ENCODE measurements at regions not wholly inside any gene's neighbourhood (a gene's known extent, or its start where the extent isn't known, plus 50 kb on each side); places are given as distances from the start of the nearest gene placed in this dataset.

- no peak overlapping the region for H3K4me3 ChIP-seq (ENCODE audit: low read depth, low read length, poor library complexity, severe bottlenecking)
- no peaks in the 10 kb centered on the region for H3K36me3 ChIP-seq (ENCODE audit: insufficient read depth, low read length)
- no peaks in the 10 kb centered on the region for H3K4me1 ChIP-seq (ENCODE audit: insufficient read depth, low read length, poor library complexity, severe bottlenecking)
- no TSS peak for BruUV-seq (replicated peaks)
- no peak overlapping the region for H3K27ac ChIP-seq (ENCODE audit: low read depth, low read length, poor library complexity, severe bottlenecking)
- ChIA-PET CTCF (ENCODE audit: unreplicated experiment) (no interaction called here), POLR2A (no interaction called here)
- no peak overlapping the region for H3K4me2 ChIP-seq (ENCODE audit: low read length)
- no peaks in the 10 kb centered on the region for H4K20me1 ChIP-seq (ENCODE audit: insufficient read depth, low read length)
- no peaks in the 10 kb centered on the region for H3K9me2 ChIP-seq (ENCODE audit: insufficient read depth, low read length)
- H3K9me3 ChIP-seq (ENCODE audit: low read length), result no peaks in the 10 kb centered on the region
- no peak overlapping the region for H2AFZ ChIP-seq (ENCODE audit: low read length)
- intact Hi-C loops (cut with micrococcal nuclease; ENCODE audit: unreplicated experiment), result no loop called here
- H3K79me2 ChIP-seq (ENCODE audit: insufficient read depth, low read depth, low read length), result no peaks in the 10 kb centered on the region
- TF ChIP-seq EZH2phosphoT487 (IDR thresholded peaks at IDR 0.05; ENCODE audit: borderline replicate concordance, low read depth, low read length) (no peak), CTCF (conservative IDR thresholded peaks at IDR 0.05; ENCODE audit: low read length) (no peak)
- no peak for DNase-seq (ENCODE audit: low spot score)
These were observed 387.8 kb upstream of the CDH7 start for GRCh38 chr18:65363011-65363410.

GRCh38 chr18:65359479-65359878, 391.3 kb upstream of the CDH7 start:
- H3K79me2 ChIP-seq (ENCODE audit: insufficient read depth, low read depth, low read length), result no peaks in the 10 kb centered on the region
- TF ChIP-seq CTCF (conservative IDR thresholded peaks at IDR 0.05; ENCODE audit: low read length) (no peak), EZH2phosphoT487 (IDR thresholded peaks at IDR 0.05; ENCODE audit: borderline replicate concordance, low read depth, low read length) (no peak)
- no peaks in the 10 kb centered on the region for H3K4me1 ChIP-seq (ENCODE audit: insufficient read depth, low read length, poor library complexity, severe bottlenecking)
- no peaks in the 10 kb centered on the region for H4K20me1 ChIP-seq (ENCODE audit: insufficient read depth, low read length)
- no peak overlapping the region for H2AFZ ChIP-seq (ENCODE audit: low read length)
- no peaks in the 10 kb centered on the region for H3K36me3 ChIP-seq (ENCODE audit: insufficient read depth, low read length)
- H3K4me3 ChIP-seq (ENCODE audit: low read depth, low read length, poor library complexity, severe bottlenecking), result no peak overlapping the region
- H3K9me3 ChIP-seq (ENCODE audit: low read length), result no peaks in the 10 kb centered on the region
- BruUV-seq (replicated peaks), result no TSS peak
- H3K27ac ChIP-seq (ENCODE audit: low read depth, low read length, poor library complexity, severe bottlenecking), result no peak overlapping the region
- DNase-seq (ENCODE audit: low spot score), result no peak
- H3K9me2 ChIP-seq (ENCODE audit: insufficient read depth, low read length), result no peaks in the 10 kb centered on the region
- POLR2A ChIA-PET, result no interaction called here
- H3K4me2 ChIP-seq (ENCODE audit: low read length), result no peak overlapping the region
- CTCF ChIA-PET (ENCODE audit: unreplicated experiment), result no interaction called here
- intact Hi-C loops (cut with micrococcal nuclease; ENCODE audit: unreplicated experiment), result no loop called here

- Histone ChIP-seq H3K9me3 (ENCODE audit: low read length) (no peaks in the 10 kb centered on the region), H3K4me2 (ENCODE audit: low read length) (no peak overlapping the region), H3K4me1 (ENCODE audit: insufficient read depth, low read length, poor library complexity, severe bottlenecking) (no peaks in the 10 kb centered on the region), H3K9me2 (ENCODE audit: insufficient read depth, low read length) (no peaks in the 10 kb centered on the region), H4K20me1 (ENCODE audit: insufficient read depth, low read length) (no peaks in the 10 kb centered on the region), H3K27ac (ENCODE audit: low read depth, low read length, poor library complexity, severe bottlenecking) (no peak overlapping the region), H3K36me3 (ENCODE audit: insufficient read depth, low read length) (no peaks in the 10 kb centered on the region), H2AFZ (ENCODE audit: low read length) (no peak overlapping the region), H3K4me3 (ENCODE audit: low read depth, low read length, poor library complexity, severe bottlenecking) (no peak overlapping the region), H3K79me2 (ENCODE audit: insufficient read depth, low read depth, low read length) (no peaks in the 10 kb centered on the region)
- ChIA-PET POLR2A (no interaction called here), CTCF (ENCODE audit: unreplicated experiment) (no interaction called here)
- intact Hi-C loops (cut with micrococcal nuclease; ENCODE audit: unreplicated experiment), result no loop called here
- BruUV-seq (replicated peaks), result no TSS peak
- DNase-seq (ENCODE audit: low spot score), result no peak
- no peak for TF ChIP-seq EZH2phosphoT487 (IDR thresholded peaks at IDR 0.05; ENCODE audit: borderline replicate concordance, low read depth, low read length)
- no peak for TF ChIP-seq CTCF (conservative IDR thresholded peaks at IDR 0.05; ENCODE audit: low read length)
These were observed 392.5 kb upstream of the CDH7 start for GRCh38 chr18:65358306-65358705.
